Fibroblast of lung (primary cell): ENCODE measurements at regions not wholly inside any gene's neighbourhood (a gene's known extent, or its start where the extent isn't known, plus 50 kb on each side); places are given as distances from the start of the nearest gene placed in this dataset.

Experiments
- DNase-seq, 2 donors: peaks; one replicate each; pipeline versions ENCODE4 v3.0.0 to v3.0.0-alpha.2; 2010; ENCODE audit warnings: low read depth in 2 of 2
- H2AFZ ChIP-seq: 2 replicates; pipeline ENCODE4 v1.5.1; 2012; ENCODE audit warnings: low read length, control low read depth, inconsistent platforms
- H3K27ac ChIP-seq: 2 replicates; pipeline ENCODE4 v1.5.1; 2011; ENCODE audit warnings: low read length, control low read depth; ENCODE audit not compliant: insufficient read depth
- H3K27me3 ChIP-seq: 2 replicates; pipeline ENCODE4 v1.5.1; 2011; ENCODE audit warnings: mild to moderate bottlenecking, low read length; ENCODE audit not compliant: control insufficient read depth, insufficient read depth
- H3K36me3 ChIP-seq: 2 replicates; pipeline ENCODE4 v1.5.1; 2011; ENCODE audit warnings: low read length; ENCODE audit not compliant: control insufficient read depth, insufficient read depth
- H3K4me1 ChIP-seq: 2 replicates; pipeline ENCODE4 v1.5.1; 2011; ENCODE audit warnings: low read length; ENCODE audit not compliant: control insufficient read depth, insufficient read depth; ENCODE audit errors: extremely low read depth
- H3K4me2 ChIP-seq: 2 replicates; pipeline ENCODE4 v1.5.1; 2011; ENCODE audit warnings: low read length, control low read depth; ENCODE audit not compliant: insufficient read depth; ENCODE audit errors: extremely low read depth
- H3K4me3 ChIP-seq, 4 experiments: fragments of 200-600 bp in 1 of 4; sonication (generic) in 1 of 4; replicated peaks in 1 of 4; 2 replicates each; pipeline ENCODE4 v1.5.1; 2011 to 2016; ENCODE audit warnings: low read length in 4 of 4, low read depth in 3 of 4, mild to moderate bottlenecking in 3 of 4, control low read depth in 2 of 4, inconsistent platforms in 1 of 4, mixed read lengths in 1 of 4; ENCODE audit not compliant: insufficient read depth in 1 of 4; ENCODE audit errors: control extremely low read depth in 1 of 4
- H3K79me2 ChIP-seq: 2 replicates; pipeline ENCODE4 v1.5.1; 2012; ENCODE audit warnings: mild to moderate bottlenecking, low read length, inconsistent platforms; ENCODE audit not compliant: control insufficient read depth, insufficient read depth
- H3K9ac ChIP-seq: 2 replicates; pipeline ENCODE4 v1.5.1; 2011; ENCODE audit warnings: mild to moderate bottlenecking, low read length, control low read depth; ENCODE audit not compliant: insufficient read depth
- H3K9me3 ChIP-seq: 2 replicates; pipeline ENCODE4 v1.5.1; 2012; ENCODE audit warnings: low read depth, low read length; ENCODE audit not compliant: control insufficient read depth, insufficient read depth
- H4K20me1 ChIP-seq: 2 replicates; pipeline ENCODE4 v1.5.1; 2011; ENCODE audit warnings: low read length; ENCODE audit not compliant: control insufficient read depth, insufficient read depth; ENCODE audit errors: extremely low read depth
- CTCF ChIP-seq, 2 donors: IDR thresholded peaks in 1 of 2; conservative IDR thresholded peaks in 1 of 2; 1 replicate in 1 of 2; 2 replicates in 1 of 2; pipeline ENCODE4 v1.5.1; 2011 to 2012; ENCODE audit warnings: low read length in 2 of 2, control low read depth in 1 of 2, inconsistent platforms in 1 of 2, low read depth in 1 of 2, mild to moderate bottlenecking in 1 of 2
- EZH2 ChIP-seq: IDR thresholded peaks from 2 replicates; pipeline ENCODE4 v1.5.1; 2012; ENCODE audit warnings: low read length, control low read depth, mild to moderate bottlenecking; ENCODE audit errors: missing control alignments

DNA sequence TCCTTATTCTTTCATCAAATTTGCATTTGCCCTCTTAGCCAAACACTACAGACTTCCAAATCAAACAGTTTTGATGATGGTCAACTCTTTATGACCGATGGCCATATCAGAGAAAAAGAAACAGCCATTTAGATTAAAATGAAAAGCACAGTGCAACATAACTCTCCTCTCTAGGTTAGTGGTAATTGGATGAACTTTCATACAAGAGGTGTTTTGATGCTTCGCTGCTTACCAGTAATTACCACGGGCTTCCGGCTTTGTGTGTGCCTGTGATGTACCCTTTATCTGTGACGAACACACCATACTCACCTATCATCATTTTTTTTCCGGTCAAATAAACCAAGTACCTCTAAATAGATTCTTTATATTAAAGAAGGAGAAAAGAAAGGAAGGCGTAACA lies 181.8 kb downstream of the FOXA2 start:
- H3K9ac ChIP-seq: no peak overlapping the region
- no peak overlapping the region for H3K27ac ChIP-seq
- H4K20me1 ChIP-seq: no peaks in the 10 kb centered on the region
- no peak overlapping the region for H2AFZ ChIP-seq
- no peak for DNase-seq
- no peaks in the 10 kb centered on the region for H3K4me1 ChIP-seq
- TF ChIP-seq EZH2 (no peak), CTCF (conservative IDR thresholded peaks at IDR 0.05 in 1 of 2, IDR thresholded peaks at IDR 0.05 in 1 of 2; ENCODE audit: low read depth in 1 of 2, low read length in 2 of 2) (no peak)
- H3K4me2 ChIP-seq: no peak overlapping the region
- no peaks in the 10 kb centered on the region for H3K27me3 ChIP-seq
- H3K36me3 ChIP-seq: no peaks in the 10 kb centered on the region
- H3K79me2 ChIP-seq: no peaks in the 10 kb centered on the region
- H3K9me3 ChIP-seq: no peaks in the 10 kb centered on the region
- no peak overlapping the region for H3K4me3 ChIP-seq

GRCh38 chr20:22400440-22400839 lies 183.9 kb downstream of the FOXA2 start:
- no peaks in the 10 kb centered on the region for H3K79me2 ChIP-seq
- no peak for DNase-seq
- no peaks in the 10 kb centered on the region for H3K36me3 ChIP-seq
- H3K9ac ChIP-seq: no peak overlapping the region
- TF ChIP-seq EZH2 (no peak), CTCF (conservative IDR thresholded peaks at IDR 0.05 in 1 of 2, IDR thresholded peaks at IDR 0.05 in 1 of 2; ENCODE audit: low read depth in 1 of 2, low read length in 2 of 2) (no peak)
- H2AFZ ChIP-seq: no peak overlapping the region
- H4K20me1 ChIP-seq: no peaks in the 10 kb centered on the region
- H3K27ac ChIP-seq: no peak overlapping the region
- no peaks in the 10 kb centered on the region for H3K27me3 ChIP-seq
- no peaks in the 10 kb centered on the region for H3K4me1 ChIP-seq
- H3K4me2 ChIP-seq: no peak overlapping the region
- H3K4me3 ChIP-seq: no peak overlapping the region
- H3K9me3 ChIP-seq: no peaks in the 10 kb centered on the region

DNA sequence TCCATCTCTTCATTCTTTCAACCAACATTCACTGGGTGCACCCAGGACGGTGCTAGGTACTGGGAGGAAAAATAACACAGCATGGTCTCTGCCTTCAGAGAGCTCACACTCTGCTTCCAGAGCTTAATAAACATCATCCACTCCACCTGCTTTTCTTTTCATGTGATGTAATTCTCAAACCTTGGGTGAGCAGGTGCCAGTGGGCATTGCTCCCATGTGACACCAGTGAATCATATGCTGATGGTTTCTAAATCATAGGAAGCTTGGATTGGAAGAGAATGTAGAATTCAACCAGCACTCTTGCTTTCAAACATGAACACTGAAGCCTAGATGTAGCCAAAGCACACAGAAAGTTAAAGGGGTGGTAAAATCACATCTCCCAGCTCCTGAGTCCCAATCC lies 189.8 kb downstream of the FOXA2 start:
- no peaks in the 10 kb centered on the region for H3K36me3 ChIP-seq
- no peaks in the 10 kb centered on the region for H4K20me1 ChIP-seq
- no peaks in the 10 kb centered on the region for H3K4me1 ChIP-seq
- no peak overlapping the region for H3K27ac ChIP-seq
- no peak for DNase-seq
- no peaks in the 10 kb centered on the region for H3K27me3 ChIP-seq
- H3K9ac ChIP-seq: no peak overlapping the region
- no peak overlapping the region for H2AFZ ChIP-seq
- TF ChIP-seq EZH2 (no peak), CTCF (conservative IDR thresholded peaks at IDR 0.05 in 1 of 2, IDR thresholded peaks at IDR 0.05 in 1 of 2; ENCODE audit: low read depth in 1 of 2, low read length in 2 of 2) (no peak)
- no peak overlapping the region for H3K4me2 ChIP-seq
- no peaks in the 10 kb centered on the region for H3K79me2 ChIP-seq
- H3K9me3 ChIP-seq: no peaks in the 10 kb centered on the region
- no peak overlapping the region for H3K4me3 ChIP-seq
